GM18873 (cell line): ENCODE measurements at regions not wholly inside any gene's neighbourhood (a gene's known extent, or its start where the extent isn't known, plus 50 kb on each side); places are given as distances from the start of the nearest gene placed in this dataset.

Experiments
- ATAC-seq: cut with Tn5 transposase; IDR thresholded peaks from one replicate; pipeline ENCODE4 v1.9.1; 2021; ENCODE audit warnings: mild to moderate bottlenecking, moderate library complexity, moderate number of reproducible peaks; ENCODE audit not compliant: unreplicated experiment, low FRiP score

DNA sequence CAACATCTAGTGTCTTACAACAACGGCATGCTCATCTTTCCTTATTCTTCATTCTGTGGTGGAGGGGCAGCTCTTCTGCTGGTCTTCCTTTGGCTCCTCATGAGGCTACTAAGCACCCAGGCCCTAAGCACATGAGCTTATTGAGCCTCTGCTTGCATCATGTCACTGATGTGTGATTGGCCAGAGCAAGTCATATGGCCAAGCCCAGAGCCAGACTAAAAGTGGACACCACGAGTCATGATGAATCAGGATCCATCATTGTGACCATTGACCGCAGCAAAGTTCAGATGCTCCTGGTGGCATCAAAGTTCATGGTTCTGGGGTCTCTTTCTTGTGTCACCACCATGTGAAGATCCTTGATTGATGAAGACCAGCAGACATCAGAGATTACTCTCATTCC is 192.0 kb upstream of the FOXA2 start:
- ATAC-seq: no peak

DNA sequence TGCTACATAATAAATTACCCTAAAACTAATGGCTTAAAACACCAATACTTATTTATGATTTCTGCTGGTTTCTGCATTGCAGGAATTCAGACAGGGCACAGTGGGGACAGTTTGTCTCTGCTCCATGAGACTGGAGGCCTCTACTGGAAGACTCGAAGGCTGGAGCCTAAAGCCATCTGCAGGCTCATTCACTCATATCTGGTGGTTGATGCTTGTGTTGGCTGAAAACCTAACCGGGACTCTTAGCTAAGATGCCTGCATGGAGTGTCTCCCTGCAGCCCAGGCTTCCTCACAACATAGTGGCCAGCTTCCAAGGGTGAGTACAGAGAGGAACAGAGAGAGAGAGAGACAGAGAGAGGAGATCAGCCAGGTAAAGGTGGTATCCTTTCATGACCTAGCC is 195.5 kb upstream of the FOXA2 start:
- no peak for ATAC-seq

- ATAC-seq: no peak
Measured at GRCh38 chr20:22781869-22782268, 197.5 kb upstream of the FOXA2 start.

- ATAC-seq: no peak
Measured at GRCh38 chr20:22789676-22790075, 205.3 kb upstream of the FOXA2 start.

- ATAC-seq: no peak
Measured at GRCh38 chr20:22791396-22791795, 207.0 kb upstream of the FOXA2 start.

GRCh38 chr20:22791877-22792525 is 207.6 kb upstream of the FOXA2 start:
- no peak for ATAC-seq

- ATAC-seq: no peak
Measured at GRCh38 chr20:22794200-22794599, 209.8 kb upstream of the FOXA2 start.

- ATAC-seq: no peak
Measured at GRCh38 chr20:22795433-22795832, 211.1 kb upstream of the FOXA2 start.

DNA sequence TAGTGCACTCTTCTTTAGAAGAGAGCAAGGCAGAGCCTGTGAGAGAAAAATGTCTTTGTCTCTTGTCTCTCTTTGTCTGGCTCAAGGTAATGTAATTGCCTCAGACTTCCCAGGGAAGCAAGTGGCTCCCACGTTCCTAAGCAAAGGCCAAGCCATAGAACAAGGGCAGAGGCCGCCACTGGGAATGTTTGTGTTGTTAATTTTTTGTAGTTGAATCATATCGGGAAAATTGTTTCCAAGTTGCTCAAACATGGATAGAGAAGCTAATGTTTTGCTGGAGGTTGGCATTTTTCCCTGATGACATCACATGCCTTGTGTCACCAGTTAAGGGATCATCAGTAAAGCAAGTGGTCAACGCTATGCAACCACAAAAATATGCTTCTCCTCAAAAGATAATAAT is 211.5 kb upstream of the FOXA2 start:
- ATAC-seq: no peak

GRCh38 chr20:22796469-22797077 is 212.2 kb upstream of the FOXA2 start:
- no peak for ATAC-seq

GRCh38 chr20:22797103-22797502 is 212.7 kb upstream of the FOXA2 start:
- ATAC-seq: no peak

- no peak for ATAC-seq
Measured at GRCh38 chr20:22799687-22800086, 215.3 kb upstream of the FOXA2 start.

DNA sequence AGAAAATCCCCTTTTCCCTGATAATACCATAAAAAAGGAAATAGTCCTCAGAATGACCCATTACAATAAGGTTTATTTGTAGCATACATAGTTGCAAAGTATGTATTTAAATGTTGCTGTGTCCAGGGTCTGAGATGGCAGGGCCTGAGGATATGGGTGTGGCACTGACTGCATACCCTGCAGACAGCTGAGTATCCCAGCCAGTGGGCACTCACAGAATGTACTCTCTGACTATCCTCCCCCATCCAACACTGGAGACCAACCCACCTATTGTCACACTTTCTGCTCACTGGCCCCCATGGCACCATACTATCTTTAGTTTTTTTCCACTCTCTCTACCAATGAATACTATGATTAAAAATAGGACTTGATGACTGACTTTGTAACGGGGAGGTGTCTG is 215.8 kb upstream of the FOXA2 start:
- no peak for ATAC-seq

DNA sequence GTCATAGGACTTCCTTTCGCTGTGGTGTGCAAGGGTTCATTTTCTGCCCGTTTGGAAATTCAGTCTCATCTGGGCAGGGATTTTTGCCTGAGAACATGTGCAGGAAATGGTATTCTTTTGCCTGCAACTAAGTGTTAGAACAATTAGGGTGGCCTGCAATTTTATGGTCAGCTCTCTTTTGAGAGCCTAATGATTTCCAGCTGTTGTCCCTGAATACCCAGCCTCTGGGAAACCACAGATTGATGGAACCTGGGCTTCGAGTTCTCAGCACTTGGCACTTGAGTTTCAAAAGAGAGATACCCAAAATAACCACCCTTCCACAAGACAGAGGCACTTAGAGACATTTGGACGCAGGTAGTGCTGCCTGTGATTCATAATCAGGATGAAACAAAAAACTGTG is 217.2 kb upstream of the FOXA2 start:
- ATAC-seq: no peak

- no peak for ATAC-seq
Measured at GRCh38 chr20:22802296-22802695, 217.9 kb upstream of the FOXA2 start.

GRCh38 chr20:22805219-22805618 is 220.8 kb upstream of the FOXA2 start:
- no peak for ATAC-seq

GRCh38 chr20:22805996-22806395 is 221.6 kb upstream of the FOXA2 start:
- ATAC-seq: no peak

DNA sequence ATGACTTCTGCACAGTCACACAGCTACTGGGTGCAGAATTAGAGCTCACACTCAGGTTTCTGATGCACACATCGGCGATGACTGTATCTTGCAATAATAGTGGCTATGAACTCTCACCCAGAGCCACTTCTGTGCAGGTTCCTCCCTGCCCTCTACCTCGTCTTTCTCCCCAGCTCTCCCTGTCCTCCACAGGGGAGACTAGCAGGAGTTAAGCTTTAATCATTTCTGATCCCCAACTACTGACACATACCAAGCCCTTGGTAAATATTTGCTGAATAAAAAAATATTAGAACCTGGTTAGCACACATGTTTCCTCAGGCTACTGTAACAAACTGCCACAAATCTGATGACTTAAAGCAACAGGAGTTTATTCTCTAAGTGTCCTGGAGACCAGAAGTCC is 222.7 kb upstream of the FOXA2 start:
- no peak for ATAC-seq

DNA sequence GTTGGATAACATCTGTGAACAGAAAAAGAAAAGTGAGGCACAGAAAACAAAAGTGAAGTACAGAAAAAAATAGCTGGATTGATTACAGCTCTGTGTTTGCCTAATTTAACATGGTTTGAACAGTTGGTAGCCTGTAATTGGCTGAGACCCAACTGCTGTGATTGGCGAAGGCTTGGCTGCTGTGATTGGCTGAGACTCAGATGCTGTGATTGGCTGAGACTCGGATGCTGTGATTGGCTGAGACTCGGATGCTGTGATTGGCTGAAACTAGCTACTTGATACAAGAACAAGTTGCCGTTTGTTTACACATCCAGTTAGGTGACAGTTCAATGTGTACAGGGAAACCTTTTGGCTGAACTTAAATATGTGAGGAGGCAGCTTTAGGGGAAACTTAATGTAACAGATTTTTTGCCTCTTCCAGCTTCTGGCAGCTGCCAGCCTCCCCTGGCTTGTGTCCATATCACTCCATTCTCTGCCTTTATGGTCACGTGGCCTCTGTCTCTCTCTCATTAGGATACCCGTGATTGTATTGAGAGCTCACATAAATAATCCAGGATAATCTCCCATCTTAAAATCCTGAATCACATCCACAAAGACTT is 223.4 kb upstream of the FOXA2 start:
- ATAC-seq: no peak

- no peak for ATAC-seq
Measured at GRCh38 chr20:22808628-22809027, 224.3 kb upstream of the FOXA2 start.

DNA sequence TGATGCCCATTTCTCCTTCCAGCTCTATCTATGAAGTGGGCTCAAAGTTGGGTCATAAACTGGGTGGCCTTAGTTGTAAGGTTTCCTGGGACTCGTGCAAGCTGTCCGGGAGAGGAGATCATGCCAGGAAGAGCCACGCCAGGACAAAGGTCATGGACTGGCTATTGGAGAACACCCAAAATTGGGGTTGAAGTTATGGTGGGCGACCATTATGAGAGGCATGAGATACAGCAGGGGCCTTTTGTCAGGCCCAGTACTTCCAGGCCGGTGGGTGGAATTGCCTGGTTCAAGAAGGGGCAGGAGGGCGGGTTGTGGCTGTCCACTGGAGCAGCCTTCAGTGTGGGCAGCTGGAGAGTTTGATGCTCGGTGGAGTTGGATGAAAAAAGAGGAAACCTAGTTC is 225.1 kb upstream of the SSTR4 start:
- ATAC-seq: no peak
